GM12878 (cell line): ENCODE measurements at regions not wholly inside any gene's neighbourhood (a gene's known extent, or its start where the extent isn't known, plus 50 kb on each side); places are given as distances from the start of the nearest gene placed in this dataset.

Experiments used
- ATAC-seq: fragments of 200-7000 bp; cut with Tn5 transposase; 3 replicates; pipeline ENCODE4 v1.9.1; 2020; ENCODE audit warnings: mild to moderate bottlenecking, moderate library complexity
- BruUV-seq: library from RNA; stranded (reverse); fragments of 400-500 nt; replicated peaks from 2 replicates; lab custom pipeline; 2021; lab: Mats Ljungman, UMichigan
- CTCF ChIA-PET: fragments of 300-600 bp; sonication (Branson Sonifier 250); formaldehyde crosslinking; extraction: SDS; loops from one replicate; lab custom pipeline; 2021; ENCODE audit warnings: inconsistent platforms; lab: Yijun Ruan, JAX
- POLR2A ChIA-PET: fragments of 350-600 bp; formaldehyde crosslinking; extraction: SDS; loops from one replicate; lab custom pipeline; 2021; ENCODE audit warnings: inconsistent platforms; lab: Charles Lee
- RAD21 ChIA-PET: fragments of 300-600 bp; sonication (Branson Sonifier 250); formaldehyde crosslinking; loops from one replicate; lab custom pipeline; 2023; ENCODE audit warnings: antibody characterized with exemption; ENCODE audit not compliant: unreplicated experiment; lab: Charles Lee
- SMC1A ChIA-PET: fragments of 300-600 bp; sonication (Branson Sonifier 250); formaldehyde crosslinking; loops from one replicate; lab custom pipeline; 2023; ENCODE audit not compliant: unreplicated experiment, uncharacterized antibody; lab: Charles Lee
- DNase-seq: peaks from one replicate; pipeline ENCODE4 v3.0.0-alpha.2; 2011; ENCODE audit warnings: low read depth, low spot score
- FAIRE-seq: peaks from 3 replicates; lab custom pipeline; 2011; peaks lifted over from hg19 to GRCh38; lab: Jason Lieb, UNC
- H2AFZ ChIP-seq: 2 replicates; pipeline ENCODE4 v1.6.0; 2011; ENCODE audit warnings: low read depth, low read length, control low read depth; ENCODE audit not compliant: control insufficient read depth
- H3K27ac ChIP-seq: 2 replicates; pipeline ENCODE4 v1.5.1; 2011; ENCODE audit warnings: control low read depth; ENCODE audit not compliant: control insufficient read depth, insufficient read depth
- H3K27me3 ChIP-seq, 2 experiments: replicated peaks in 1 of 2; 2 replicates each; pipeline versions ENCODE4 v1.6.0 to v1.6.1; 2011; ENCODE audit warnings: low read length in 1 of 2; ENCODE audit not compliant: control insufficient read depth in 2 of 2, insufficient read depth in 2 of 2
- H3K36me3 ChIP-seq, 2 experiments: 2 replicates each; pipeline ENCODE4 v1.5.1; 2011; ENCODE audit warnings: low read length in 1 of 2; ENCODE audit not compliant: control insufficient read depth in 2 of 2, insufficient read depth in 2 of 2
- H3K4me1 ChIP-seq: 2 replicates; pipeline ENCODE4 v1.6.1; 2011; ENCODE audit warnings: mild to moderate bottlenecking, low read length, moderate library complexity, mixed read lengths; ENCODE audit not compliant: control insufficient read depth, insufficient read depth
- H3K4me2 ChIP-seq: 2 replicates; pipeline ENCODE4 v1.6.0; 2011; ENCODE audit warnings: control low read depth; ENCODE audit not compliant: control insufficient read depth, insufficient read depth
- H3K4me3 ChIP-seq: fragments of 200-600 bp; sonication (generic); 2 replicates; pipeline ENCODE4 v1.5.1; 2016
- H3K79me2 ChIP-seq: 2 replicates; pipeline ENCODE4 v1.6.0; 2011; ENCODE audit warnings: low read length; ENCODE audit not compliant: control insufficient read depth, insufficient read depth
- H3K9ac ChIP-seq: 2 replicates; pipeline ENCODE4 v1.8.0; 2011; ENCODE audit warnings: low read length, control low read depth, mixed read lengths; ENCODE audit not compliant: control insufficient read depth, insufficient read depth
- H3K9me3 ChIP-seq: replicated peaks from 3 replicates; pipeline ENCODE4 v1.5.1; 2011; ENCODE audit warnings: mild to moderate bottlenecking, low read length; ENCODE audit not compliant: control insufficient read depth, insufficient read depth
- H4K20me1 ChIP-seq: 2 replicates; pipeline ENCODE4 v1.6.0; 2011; ENCODE audit not compliant: control insufficient read depth, insufficient read depth
- CBFB ChIP-seq: IDR thresholded peaks from 2 replicates; pipeline ENCODE4 v1.6.1; 2016; ENCODE audit warnings: antibody characterized with exemption, low read depth
- MYB ChIP-seq: fragments of 150-350 bp; IDR thresholded peaks from 2 replicates; pipeline ENCODE4 v1.6.1; 2014; ENCODE audit warnings: mild to moderate bottlenecking, low read depth, low read length, borderline replicate concordance
- RCOR1 ChIP-seq: conservative IDR thresholded peaks from 2 replicates; pipeline ENCODE4 v1.6.1; 2012; ENCODE audit warnings: low read depth, low read length, improper control_type of control experiment
- SUZ12 ChIP-seq: fragments of 200-600 bp; sonication (generic); IDR thresholded peaks from one replicate; pipeline ENCODE4 v1.6.1; 2018; ENCODE audit warnings: antibody characterized with exemption, mild to moderate bottlenecking; ENCODE audit not compliant: unreplicated experiment
- WGBS: methylation state at CpG from one replicate; pipeline ENCODE4 v1.1.6; 2016; ENCODE audit warnings: low lambda C conversion rate; ENCODE audit not compliant: insufficient replicate concordance, insufficient coverage; ENCODE audit errors: missing lambda C conversion rate; 5-methylcytosine and 5-hydroxymethylcytosine counted together
- in situ Hi-C: fragments of 300-500 bp; cut with MboI; formaldehyde crosslinking; loops from 9 replicates; pipeline ENCODE4 v1.14.3; 2018; ENCODE audit warnings: mixed read lengths
- intact Hi-C: fragments of 100-400 bp; cut with micrococcal nuclease; formaldehyde crosslinking; loops from one replicate; pipeline ENCODE4 v1.14.2; 2022; ENCODE audit not compliant: unreplicated experiment
- TF ChIP-seq, protein P1 (sequence below): fragments of 450-650 bp; formaldehyde crosslinking; IDR thresholded peaks from 2 replicates; pipeline ENCODE4 v1.5.0; 2022; ENCODE audit warnings: mild to moderate bottlenecking, missing genetic modification characterization
- TF ChIP-seq, protein P2 (sequence below): fragments of 450-650 bp; IDR thresholded peaks from 2 replicates; pipeline ENCODE4 v1.6.1; 2017; ENCODE audit warnings: mild to moderate bottlenecking, low read depth, inconsistent platforms; ENCODE audit not compliant: poor library complexity, severe bottlenecking
- TF ChIP-seq, protein P3 (sequence below): IDR thresholded peaks from 2 replicates; pipeline ENCODE4 v1.6.1; 2012; ENCODE audit warnings: mild to moderate bottlenecking, low read depth, low read length

DNA sequence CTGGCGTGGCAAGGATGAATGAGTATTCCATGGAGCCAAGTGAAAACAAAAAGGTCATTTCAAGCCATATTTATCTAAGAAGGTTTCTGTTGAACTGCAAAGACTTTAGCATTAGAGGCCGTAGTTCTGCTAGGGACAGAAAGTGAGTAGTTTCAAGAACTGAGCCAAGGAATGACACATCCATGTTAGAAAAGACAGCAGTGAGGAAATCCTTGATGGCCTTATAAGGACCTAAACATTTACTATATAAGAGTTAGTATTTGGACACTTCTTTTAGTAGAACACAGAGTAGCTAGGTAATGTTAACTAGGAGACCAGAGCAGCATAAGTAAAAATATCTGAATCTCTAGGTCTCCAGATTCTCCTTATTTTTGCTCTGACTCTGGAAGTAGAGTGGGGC, 329.8 kb upstream of the SEMA3D start:
- POLR2A ChIA-PET: no interaction called here
- Histone ChIP-seq H3K79me2 (no peaks in the 10 kb centered on the region), H4K20me1 (no peaks in the 10 kb centered on the region), H3K27me3 (no peaks in the 10 kb centered on the region), H3K9ac (no peak overlapping the region), H3K9me3 (no peaks in the 10 kb centered on the region), H3K27ac (no peak overlapping the region), H3K36me3 (no peaks in the 10 kb centered on the region), H2AFZ (no peak overlapping the region), H3K4me3 (no peak overlapping the region), H3K4me2 (no peak overlapping the region), H3K4me1 (no peaks in the 10 kb centered on the region)
- ATAC-seq (no peak), DNase-seq (no peak), FAIRE-seq (no peak)
- intact Hi-C loops (no loop called here), in situ Hi-C loops (no loop called here)
- RAD21 ChIA-PET: no interaction called here
- TF ChIP-seq, protein P1, sequence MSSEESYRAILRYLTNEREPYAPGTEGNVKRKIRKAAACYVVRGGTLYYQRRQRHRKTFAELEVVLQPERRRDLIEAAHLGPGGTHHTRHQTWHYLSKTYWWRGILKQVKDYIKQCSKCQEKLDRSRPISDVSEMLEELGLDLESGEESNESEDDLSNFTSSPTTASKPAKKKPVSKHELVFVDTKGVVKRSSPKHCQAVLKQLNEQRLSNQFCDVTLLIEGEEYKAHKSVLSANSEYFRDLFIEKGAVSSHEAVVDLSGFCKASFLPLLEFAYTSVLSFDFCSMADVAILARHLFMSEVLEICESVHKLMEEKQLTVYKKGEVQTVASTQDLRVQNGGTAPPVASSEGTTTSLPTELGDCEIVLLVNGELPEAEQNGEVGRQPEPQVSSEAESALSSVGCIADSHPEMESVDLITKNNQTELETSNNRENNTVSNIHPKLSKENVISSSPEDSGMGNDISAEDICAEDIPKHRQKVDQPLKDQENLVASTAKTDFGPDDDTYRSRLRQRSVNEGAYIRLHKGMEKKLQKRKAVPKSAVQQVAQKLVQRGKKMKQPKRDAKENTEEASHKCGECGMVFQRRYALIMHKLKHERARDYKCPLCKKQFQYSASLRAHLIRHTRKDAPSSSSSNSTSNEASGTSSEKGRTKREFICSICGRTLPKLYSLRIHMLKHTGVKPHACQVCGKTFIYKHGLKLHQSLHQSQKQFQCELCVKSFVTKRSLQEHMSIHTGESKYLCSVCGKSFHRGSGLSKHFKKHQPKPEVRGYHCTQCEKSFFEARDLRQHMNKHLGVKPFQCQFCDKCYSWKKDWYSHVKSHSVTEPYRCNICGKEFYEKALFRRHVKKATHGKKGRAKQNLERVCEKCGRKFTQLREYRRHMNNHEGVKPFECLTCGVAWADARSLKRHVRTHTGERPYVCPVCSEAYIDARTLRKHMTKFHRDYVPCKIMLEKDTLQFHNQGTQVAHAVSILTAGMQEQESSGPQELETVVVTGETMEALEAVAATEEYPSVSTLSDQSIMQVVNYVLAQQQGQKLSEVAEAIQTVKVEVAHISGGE (CRISPR knock-in tag): no peak
- TF ChIP-seq SUZ12 (no peak), MYB (no peak), RCOR1 (no peak), CBFB (no peak)
- TF ChIP-seq, protein P2, sequence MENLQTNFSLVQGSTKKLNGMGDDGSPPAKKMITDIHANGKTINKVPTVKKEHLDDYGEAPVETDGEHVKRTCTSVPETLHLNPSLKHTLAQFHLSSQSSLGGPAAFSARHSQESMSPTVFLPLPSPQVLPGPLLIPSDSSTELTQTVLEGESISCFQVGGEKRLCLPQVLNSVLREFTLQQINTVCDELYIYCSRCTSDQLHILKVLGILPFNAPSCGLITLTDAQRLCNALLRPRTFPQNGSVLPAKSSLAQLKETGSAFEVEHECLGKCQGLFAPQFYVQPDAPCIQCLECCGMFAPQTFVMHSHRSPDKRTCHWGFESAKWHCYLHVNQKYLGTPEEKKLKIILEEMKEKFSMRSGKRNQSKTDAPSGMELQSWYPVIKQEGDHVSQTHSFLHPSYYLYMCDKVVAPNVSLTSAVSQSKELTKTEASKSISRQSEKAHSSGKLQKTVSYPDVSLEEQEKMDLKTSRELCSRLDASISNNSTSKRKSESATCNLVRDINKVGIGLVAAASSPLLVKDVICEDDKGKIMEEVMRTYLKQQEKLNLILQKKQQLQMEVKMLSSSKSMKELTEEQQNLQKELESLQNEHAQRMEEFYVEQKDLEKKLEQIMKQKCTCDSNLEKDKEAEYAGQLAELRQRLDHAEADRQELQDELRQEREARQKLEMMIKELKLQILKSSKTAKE: no peak
- TF ChIP-seq, protein P3, sequence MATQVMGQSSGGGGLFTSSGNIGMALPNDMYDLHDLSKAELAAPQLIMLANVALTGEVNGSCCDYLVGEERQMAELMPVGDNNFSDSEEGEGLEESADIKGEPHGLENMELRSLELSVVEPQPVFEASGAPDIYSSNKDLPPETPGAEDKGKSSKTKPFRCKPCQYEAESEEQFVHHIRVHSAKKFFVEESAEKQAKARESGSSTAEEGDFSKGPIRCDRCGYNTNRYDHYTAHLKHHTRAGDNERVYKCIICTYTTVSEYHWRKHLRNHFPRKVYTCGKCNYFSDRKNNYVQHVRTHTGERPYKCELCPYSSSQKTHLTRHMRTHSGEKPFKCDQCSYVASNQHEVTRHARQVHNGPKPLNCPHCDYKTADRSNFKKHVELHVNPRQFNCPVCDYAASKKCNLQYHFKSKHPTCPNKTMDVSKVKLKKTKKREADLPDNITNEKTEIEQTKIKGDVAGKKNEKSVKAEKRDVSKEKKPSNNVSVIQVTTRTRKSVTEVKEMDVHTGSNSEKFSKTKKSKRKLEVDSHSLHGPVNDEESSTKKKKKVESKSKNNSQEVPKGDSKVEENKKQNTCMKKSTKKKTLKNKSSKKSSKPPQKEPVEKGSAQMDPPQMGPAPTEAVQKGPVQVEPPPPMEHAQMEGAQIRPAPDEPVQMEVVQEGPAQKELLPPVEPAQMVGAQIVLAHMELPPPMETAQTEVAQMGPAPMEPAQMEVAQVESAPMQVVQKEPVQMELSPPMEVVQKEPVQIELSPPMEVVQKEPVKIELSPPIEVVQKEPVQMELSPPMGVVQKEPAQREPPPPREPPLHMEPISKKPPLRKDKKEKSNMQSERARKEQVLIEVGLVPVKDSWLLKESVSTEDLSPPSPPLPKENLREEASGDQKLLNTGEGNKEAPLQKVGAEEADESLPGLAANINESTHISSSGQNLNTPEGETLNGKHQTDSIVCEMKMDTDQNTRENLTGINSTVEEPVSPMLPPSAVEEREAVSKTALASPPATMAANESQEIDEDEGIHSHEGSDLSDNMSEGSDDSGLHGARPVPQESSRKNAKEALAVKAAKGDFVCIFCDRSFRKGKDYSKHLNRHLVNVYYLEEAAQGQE: no peak
- BruUV-seq: no TSS peak
- WGBS: 25% methylated on average over 2 of the region's 2 CpGs
- SMC1A ChIA-PET: interaction anchor here (1.2 kb wide), 1 partner anchor 8 kb away, joined by 3 read pairs; no protein-coding TSS in a partner anchor
- CTCF ChIA-PET: no interaction called here
